ENCODE measurements at regions not wholly inside any gene's neighbourhood (a gene's known extent, or its start where the extent isn't known, plus 50 kb on each side); places are given as distances from the start of the nearest gene placed in this dataset.

DNA sequence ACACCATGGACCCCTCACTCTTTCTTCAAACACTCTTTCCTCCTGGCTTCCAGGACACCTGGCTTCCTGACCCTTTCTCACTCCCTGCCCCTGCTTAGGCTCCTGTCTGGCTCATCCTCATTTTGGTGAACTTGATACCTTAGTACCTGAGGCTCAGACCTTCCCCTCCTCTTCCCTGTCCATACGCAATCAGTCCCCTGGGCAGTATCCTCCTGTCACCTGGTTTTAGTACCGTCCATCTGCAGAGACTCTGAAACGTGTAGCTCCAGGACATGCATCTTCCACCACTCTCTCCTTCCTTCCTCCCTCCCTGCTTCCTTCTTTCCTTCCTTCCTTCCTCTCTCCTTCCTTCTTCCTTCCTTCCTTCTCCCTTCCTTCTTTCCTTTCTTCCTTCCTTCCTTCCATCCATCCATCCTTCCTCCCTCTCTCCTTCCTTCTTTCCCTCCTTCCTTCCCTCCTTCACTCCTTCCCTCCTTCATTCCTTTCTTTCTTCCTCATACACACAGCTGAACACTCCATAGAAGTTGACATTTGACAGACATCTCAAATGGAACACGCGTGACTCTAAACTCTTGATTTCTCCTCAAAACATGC lies 1488.6 kb downstream of the TBC1D22A start:
- Histone ChIP-seq H3K27me3 (ENCODE audit: control insufficient read depth, insufficient read depth, low read length) (peaks cover 23% of the 10 kb centered on the region), H3K27ac (ENCODE audit: low read length) (no peak overlapping the region), H3K4me1 (ENCODE audit: control insufficient read depth, insufficient read depth, low read length) (peaks cover 9% of the 10 kb centered on the region), H3K4me3 (ENCODE audit: low read length) (no peak overlapping the region), H3K9me3 (ENCODE audit: control insufficient read depth, insufficient read depth, low read length) (no peaks in the 10 kb centered on the region), H3K36me3 (ENCODE audit: control insufficient read depth, insufficient read depth, low read length) (no peaks in the 10 kb centered on the region)
- Mint-ChIP-seq H3K36me3 (no peaks in the 10 kb centered on the region), H3K4me3 (no peak overlapping the region), H3K27ac (no peak overlapping the region), H3K27me3 (ENCODE audit: low read depth in 2 of 2) (peaks cover 64 to 73% of the 10 kb centered on the region in 2 donors), H3K4me1 (peaks cover 6 to 8% of the 10 kb centered on the region in 2 donors), H3K9me3 (no peaks in the 10 kb centered on the region)
- WGBS (ENCODE audit: insufficient coverage), result 76% methylated on average over 5 of the region's 5 CpGs
- DNase-seq (no peak), ATAC-seq (no peak)
- TF ChIP-seq, protein P1, sequence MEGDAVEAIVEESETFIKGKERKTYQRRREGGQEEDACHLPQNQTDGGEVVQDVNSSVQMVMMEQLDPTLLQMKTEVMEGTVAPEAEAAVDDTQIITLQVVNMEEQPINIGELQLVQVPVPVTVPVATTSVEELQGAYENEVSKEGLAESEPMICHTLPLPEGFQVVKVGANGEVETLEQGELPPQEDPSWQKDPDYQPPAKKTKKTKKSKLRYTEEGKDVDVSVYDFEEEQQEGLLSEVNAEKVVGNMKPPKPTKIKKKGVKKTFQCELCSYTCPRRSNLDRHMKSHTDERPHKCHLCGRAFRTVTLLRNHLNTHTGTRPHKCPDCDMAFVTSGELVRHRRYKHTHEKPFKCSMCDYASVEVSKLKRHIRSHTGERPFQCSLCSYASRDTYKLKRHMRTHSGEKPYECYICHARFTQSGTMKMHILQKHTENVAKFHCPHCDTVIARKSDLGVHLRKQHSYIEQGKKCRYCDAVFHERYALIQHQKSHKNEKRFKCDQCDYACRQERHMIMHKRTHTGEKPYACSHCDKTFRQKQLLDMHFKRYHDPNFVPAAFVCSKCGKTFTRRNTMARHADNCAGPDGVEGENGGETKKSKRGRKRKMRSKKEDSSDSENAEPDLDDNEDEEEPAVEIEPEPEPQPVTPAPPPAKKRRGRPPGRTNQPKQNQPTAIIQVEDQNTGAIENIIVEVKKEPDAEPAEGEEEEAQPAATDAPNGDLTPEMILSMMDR (IDR thresholded peaks at IDR 0.05), result no peak
- intact Hi-C loops (cut with micrococcal nuclease), result no loop called here

DNA sequence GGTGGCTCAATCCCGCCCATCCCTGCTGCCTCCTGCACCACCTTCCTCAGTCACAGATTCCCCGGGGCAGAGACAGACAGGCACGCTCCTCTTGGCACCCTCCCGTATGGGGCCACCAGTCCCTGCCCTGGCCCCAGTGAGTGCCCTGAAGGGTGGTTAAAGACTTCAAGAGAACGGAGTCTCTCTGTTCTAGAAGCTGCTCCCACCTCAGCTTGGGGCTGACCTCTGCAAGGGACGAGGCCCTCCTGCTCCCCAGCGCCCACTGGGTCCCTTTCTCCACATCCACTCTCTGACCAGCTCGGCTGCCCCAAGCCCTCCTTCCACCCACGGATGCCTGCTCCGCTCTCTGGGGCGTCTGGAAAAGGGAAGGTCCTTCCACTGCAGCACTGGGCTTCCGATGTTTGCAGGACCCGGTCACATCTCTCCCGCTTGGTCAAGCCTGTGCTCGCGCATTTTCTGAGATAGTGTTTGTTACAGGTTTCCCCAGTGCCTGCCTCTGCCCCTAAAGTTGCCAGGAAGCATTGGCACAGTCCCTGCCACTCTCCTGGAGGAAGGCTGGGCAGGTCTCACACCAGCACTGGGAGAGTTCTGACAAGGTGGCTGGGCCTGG lies 1487.9 kb downstream of the TBC1D22A start:
- Mint-ChIP-seq H3K27ac (no peak overlapping the region), H3K27me3 (ENCODE audit: low read depth in 2 of 2) (peaks cover 64 to 72% of the 10 kb centered on the region in 2 donors), H3K9me3 (no peaks in the 10 kb centered on the region), H3K4me3 (no peak overlapping the region), H3K4me1 (peaks cover 9 to 12% of the 10 kb centered on the region in 2 donors), H3K36me3 (no peaks in the 10 kb centered on the region)
- Histone ChIP-seq H3K4me3 (ENCODE audit: low read length) (no peak overlapping the region), H3K27me3 (ENCODE audit: control insufficient read depth, insufficient read depth, low read length) (peaks cover 24% of the 10 kb centered on the region), H3K36me3 (ENCODE audit: control insufficient read depth, insufficient read depth, low read length) (no peaks in the 10 kb centered on the region), H3K4me1 (ENCODE audit: control insufficient read depth, insufficient read depth, low read length) (peaks cover 15% of the 10 kb centered on the region), H3K27ac (ENCODE audit: low read length) (no peak overlapping the region), H3K9me3 (ENCODE audit: control insufficient read depth, insufficient read depth, low read length) (no peaks in the 10 kb centered on the region)
- intact Hi-C loops (cut with micrococcal nuclease), result no loop called here
- TF ChIP-seq, protein P1 (IDR thresholded peaks at IDR 0.05), result no peak
- WGBS (ENCODE audit: insufficient coverage), result 81% methylated on average over 16 of the region's 16 CpGs
- DNase-seq (no peak), ATAC-seq (no peak)

DNA sequence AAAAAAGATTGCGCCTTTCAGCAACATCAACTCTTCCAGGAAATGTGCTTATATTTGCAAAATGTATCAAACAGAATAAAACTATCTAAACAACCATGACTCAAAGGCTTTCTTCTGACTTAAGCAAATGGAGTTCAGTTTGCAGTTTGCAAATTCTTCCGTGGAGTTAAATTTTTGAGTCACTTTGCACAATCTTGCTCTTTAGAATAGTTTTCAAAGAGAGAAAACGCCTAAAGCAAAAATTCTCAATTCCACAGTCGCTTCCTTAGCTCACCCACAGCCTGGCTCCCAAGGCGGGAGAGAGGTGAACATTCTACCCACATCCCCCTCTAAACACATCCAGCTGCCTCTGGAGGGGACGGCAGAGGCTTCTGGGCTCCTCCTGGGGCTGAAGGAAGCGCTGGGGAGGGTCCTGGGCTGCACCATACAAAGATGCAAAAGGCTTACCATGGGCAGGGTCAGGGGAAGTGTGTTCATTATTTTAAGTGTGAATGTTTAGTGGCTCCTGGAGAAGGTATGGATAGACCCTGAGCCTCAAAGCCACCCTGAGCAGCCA lies 1487.3 kb downstream of the TBC1D22A start:
- Histone ChIP-seq H3K27me3 (ENCODE audit: control insufficient read depth, insufficient read depth, low read length) (peaks cover 24% of the 10 kb centered on the region), H3K27ac (ENCODE audit: low read length) (no peak overlapping the region), H3K9me3 (ENCODE audit: control insufficient read depth, insufficient read depth, low read length) (no peaks in the 10 kb centered on the region), H3K36me3 (ENCODE audit: control insufficient read depth, insufficient read depth, low read length) (no peaks in the 10 kb centered on the region), H3K4me1 (ENCODE audit: control insufficient read depth, insufficient read depth, low read length) (peaks cover 21% of the 10 kb centered on the region), H3K4me3 (ENCODE audit: low read length) (no peak overlapping the region)
- no peak overlapping the region for H3K4me3 Mint-ChIP-seq
- H3K36me3 Mint-ChIP-seq, result no peaks in the 10 kb centered on the region
- intact Hi-C loops (cut with micrococcal nuclease), result no loop called here
- ATAC-seq (no peak), DNase-seq (no peak)
- H3K27me3 Mint-ChIP-seq (ENCODE audit: low read depth in 2 of 2), result peaks cover 63 to 72% of the 10 kb centered on the region in 2 donors
- TF ChIP-seq, protein P1 (IDR thresholded peaks at IDR 0.05), result no peak
- no peak overlapping the region for H3K27ac Mint-ChIP-seq
- no peaks in the 10 kb centered on the region for H3K9me3 Mint-ChIP-seq
- WGBS (ENCODE audit: insufficient coverage), result 65% methylated on average over 6 of the region's 7 CpGs
- peaks cover 15 to 18% of the 10 kb centered on the region in 2 donors for H3K4me1 Mint-ChIP-seq
